HCT116 (cell line): ENCODE measurements at regions not wholly inside any gene's neighbourhood (a gene's known extent, or its start where the extent isn't known, plus 50 kb on each side); places are given as distances from the start of the nearest gene placed in this dataset.

ENCODE experiments used
- ATAC-seq: fragments of 200-7000 bp; cut with Tn5 transposase; 2 replicates; pipeline ENCODE4 v1.9.1; 2020; ENCODE audit warnings: mild to moderate bottlenecking, moderate library complexity
- BruUV-seq: library from RNA; stranded (reverse); fragments of 400-500 nt; replicated peaks from 2 replicates; lab custom pipeline; 2021; lab: Mats Ljungman, UMichigan
- CTCF ChIA-PET: fragments of 300-600 bp; sonication (Branson Sonifier 250); formaldehyde crosslinking; loops from one replicate; lab custom pipeline; 2021; ENCODE audit warnings: antibody characterized with exemption; lab: Charles Lee
- POLR2A ChIA-PET: fragments of 300-600, 350-600 bp; sonication (Branson Sonifier 250); formaldehyde crosslinking; loops from one replicate; lab custom pipeline; 2021; ENCODE audit warnings: antibody characterized with exemption; lab: Charles Lee
- RAD21 ChIA-PET, 2 experiments: fragments of 300-600 bp; sonication (Branson Sonifier 250); formaldehyde crosslinking; loops; one replicate each; lab custom pipeline; 2023; ENCODE audit warnings: low total read pairs in 2 of 2; ENCODE audit not compliant: uncharacterized antibody in 2 of 2, unreplicated experiment in 2 of 2, low non-redundant PET in 1 of 2; lab: Charles Lee
- DNase-seq: peaks from one replicate; pipeline ENCODE4 v3.0.0-alpha.2; 2010; ENCODE audit warnings: low read depth, low spot score
- H2AFZ ChIP-seq: fragments of 200-600 bp; shearing (Covaris generic), sonication (generic); 2 replicates; pipeline ENCODE4 v1.6.1; 2017; ENCODE audit warnings: low read depth, mixed run types, mixed read lengths, antibody characterized with exemption, low read length; ENCODE audit not compliant: poor library complexity, severe bottlenecking
- H3K27ac ChIP-seq: 2 replicates; pipeline ENCODE4 v1.5.1; 2012; ENCODE audit warnings: low read depth, low read length
- H3K27me3 ChIP-seq: fragments of 200-600 bp; sonication (generic); 2 replicates; pipeline ENCODE4 v1.6.1; 2016; ENCODE audit warnings: mixed run types, low read length, mixed read lengths; ENCODE audit not compliant: insufficient read depth
- H3K36me3 ChIP-seq, 2 experiments: fragments of 200-500 bp in 1 of 2; fragments of 200-600 bp in 1 of 2; sonication (Bioruptor generic) in 1 of 2; sonication (generic) in 1 of 2; 2 replicates each; pipeline versions ENCODE4 v1.5.1 to v1.6.1; 2014 to 2016; ENCODE audit warnings: low read length in 2 of 2, inconsistent platforms in 1 of 2, mixed read lengths in 1 of 2, mixed run types in 1 of 2; ENCODE audit not compliant: insufficient read depth in 2 of 2, control insufficient read depth in 1 of 2
- H3K4me1 ChIP-seq, 2 experiments: fragments of 200-600 bp in 1 of 2; sonication (generic) in 1 of 2; 2 replicates each; pipeline versions ENCODE4 v1.5.1 to v1.6.1; 2012 to 2017; ENCODE audit warnings: low read length in 2 of 2, inconsistent platforms in 1 of 2, mild to moderate bottlenecking in 1 of 2, mixed read lengths in 1 of 2, mixed run types in 1 of 2, moderate library complexity in 1 of 2; ENCODE audit not compliant: insufficient read depth in 2 of 2, control insufficient read depth in 1 of 2
- H3K4me2 ChIP-seq: fragments of 200-600 bp; sonication (generic); 2 replicates; pipeline ENCODE4 v1.6.1; 2017; ENCODE audit warnings: mixed run types, low read length, mixed read lengths
- H3K4me3 ChIP-seq, 2 experiments: fragments of 200-600 bp in 1 of 2; sonication (generic) in 1 of 2; replicated peaks in 1 of 2; 2 replicates each; pipeline ENCODE4 v1.5.1; 2011 to 2016; ENCODE audit warnings: low read length in 2 of 2, control low read depth in 1 of 2, low read depth in 1 of 2, mild to moderate bottlenecking in 1 of 2, mixed read lengths in 1 of 2, mixed run types in 1 of 2
- H3K79me2 ChIP-seq: fragments of 200-600 bp; sonication (generic); 2 replicates; pipeline ENCODE4 v1.6.1; 2017; ENCODE audit warnings: mild to moderate bottlenecking, mixed run types, low read length, moderate library complexity, mixed read lengths; ENCODE audit not compliant: insufficient read depth
- H3K9ac ChIP-seq: fragments of 200-600 bp; sonication (generic); 2 replicates; pipeline ENCODE4 v1.6.1; 2016; ENCODE audit warnings: low read length, mixed read lengths
- H3K9me2 ChIP-seq: fragments of 200-600 bp; sonication (generic), shearing (Covaris generic); 2 replicates; pipeline ENCODE4 v1.6.1; 2017; ENCODE audit warnings: mixed run types, mild to moderate bottlenecking, moderate library complexity; ENCODE audit not compliant: insufficient read depth
- H3K9me3 ChIP-seq, 2 experiments: fragments of 200-500 bp in 1 of 2; fragments of 200-600 bp in 1 of 2; sonication (Bioruptor generic) in 1 of 2; sonication (generic) in 1 of 2; 2 replicates each; pipeline ENCODE4 v1.6.1; 2014 to 2017; ENCODE audit warnings: low read length in 2 of 2, mixed read lengths in 2 of 2, inconsistent platforms in 1 of 2, low read depth in 1 of 2, mild to moderate bottlenecking in 1 of 2, mixed run types in 1 of 2, moderate library complexity in 1 of 2; ENCODE audit not compliant: control insufficient read depth in 1 of 2, insufficient read depth in 1 of 2
- H4K20me1 ChIP-seq: fragments of 200-600 bp; sonication (generic), shearing (Covaris generic); 2 replicates; pipeline ENCODE4 v1.6.1; 2017; ENCODE audit warnings: mixed run types, mild to moderate bottlenecking, moderate library complexity; ENCODE audit not compliant: insufficient read depth
- ATF3 ChIP-seq: IDR thresholded peaks from 2 replicates; pipeline ENCODE4 v1.6.1; 2012
- CEBPB ChIP-seq: IDR thresholded peaks from 2 replicates; pipeline ENCODE4 v1.6.1; 2012; ENCODE audit warnings: low read depth
- EGR1 ChIP-seq: IDR thresholded peaks from 2 replicates; pipeline ENCODE4 v1.6.1; 2012; ENCODE audit warnings: low read depth
- EZH2phosphoT487 ChIP-seq: fragments of 200-600 bp; IDR thresholded peaks from 2 replicates; pipeline ENCODE4 v1.6.1; 2018; ENCODE audit warnings: antibody characterized with exemption, borderline replicate concordance
- POLR2A ChIP-seq: IDR thresholded peaks from 2 replicates; pipeline ENCODE4 v1.7.0; 2011; ENCODE audit warnings: borderline replicate concordance; ENCODE audit not compliant: insufficient read depth, insufficient read length; ENCODE audit errors: extremely low read depth
- SIN3A ChIP-seq: IDR thresholded peaks from 2 replicates; pipeline ENCODE4 v1.6.1; 2012; ENCODE audit warnings: low read depth
- YY1 ChIP-seq: IDR thresholded peaks from 2 replicates; pipeline ENCODE4 v1.6.1; 2011; ENCODE audit warnings: low read length, low read depth, moderate library complexity, mild to moderate bottlenecking; ENCODE audit not compliant: insufficient replicate concordance; ENCODE audit errors: extremely low read depth
- ZBTB33 ChIP-seq: IDR thresholded peaks from 2 replicates; pipeline ENCODE4 v1.6.1; 2011; ENCODE audit warnings: mild to moderate bottlenecking, low read length, moderate library complexity; ENCODE audit not compliant: insufficient replicate concordance; ENCODE audit errors: extremely low read depth
- ZFX ChIP-seq: fragments of 450-650 bp; IDR thresholded peaks from 2 replicates; pipeline ENCODE4 v1.6.1; 2017
- ZNF274 ChIP-seq: fragments of 200-500 bp; sonication (Bioruptor generic); IDR thresholded peaks from 2 replicates; pipeline ENCODE4 v1.6.1; 2014; ENCODE audit warnings: mild to moderate bottlenecking, low read depth, low read length, inconsistent platforms
- intact Hi-C: fragments of 100-400 bp; cut with micrococcal nuclease; formaldehyde crosslinking; loops from 2 replicates; pipeline ENCODE4 v1.10.0; 2022
- TF ChIP-seq, protein P1 (sequence below), 3 experiments: fragments of 200-600 bp in 1 of 3; sonication (generic) in 1 of 3; IDR thresholded peaks in 2 of 3; conservative IDR thresholded peaks in 1 of 3; 2 replicates each; pipeline ENCODE4 v1.5.1; 2012 to 2017; ENCODE audit warnings: low read depth in 2 of 3, low read length in 2 of 3, antibody characterized with exemption in 1 of 3, borderline replicate concordance in 1 of 3, control low read depth in 1 of 3, mild to moderate bottlenecking in 1 of 3, mixed read lengths in 1 of 3, mixed run types in 1 of 3, moderate library complexity in 1 of 3; ENCODE audit not compliant: insufficient read depth in 1 of 3

GRCh38 chr4:13722649-13723048, 95.1 kb upstream of the BOD1L1 start:
- no peak overlapping the region for H2AFZ ChIP-seq
- no peaks in the 10 kb centered on the region for H3K36me3 ChIP-seq
- no TSS peak for BruUV-seq
- no peak overlapping the region for H3K4me3 ChIP-seq
- RAD21 ChIA-PET, result no interaction called here
- H3K9me3 ChIP-seq, result no peaks in the 10 kb centered on the region
- no peak overlapping the region for H3K27ac ChIP-seq
- no peaks in the 10 kb centered on the region for H4K20me1 ChIP-seq
- no peak overlapping the region for H3K9ac ChIP-seq
- no peaks in the 10 kb centered on the region for H3K9me2 ChIP-seq
- POLR2A ChIA-PET, result no interaction called here
- no peaks in the 10 kb centered on the region for H3K4me1 ChIP-seq
- ATAC-seq (no peak), DNase-seq (no peak)
- no peaks in the 10 kb centered on the region for H3K79me2 ChIP-seq
- TF ChIP-seq ZNF274 (no peak), EGR1 (no peak), ATF3 (no peak), POLR2A (no peak), ZBTB33 (no peak), CEBPB (no peak), ZFX (no peak), SIN3A (no peak), YY1 (no peak), EZH2phosphoT487 (no peak)
- TF ChIP-seq, protein P1, sequence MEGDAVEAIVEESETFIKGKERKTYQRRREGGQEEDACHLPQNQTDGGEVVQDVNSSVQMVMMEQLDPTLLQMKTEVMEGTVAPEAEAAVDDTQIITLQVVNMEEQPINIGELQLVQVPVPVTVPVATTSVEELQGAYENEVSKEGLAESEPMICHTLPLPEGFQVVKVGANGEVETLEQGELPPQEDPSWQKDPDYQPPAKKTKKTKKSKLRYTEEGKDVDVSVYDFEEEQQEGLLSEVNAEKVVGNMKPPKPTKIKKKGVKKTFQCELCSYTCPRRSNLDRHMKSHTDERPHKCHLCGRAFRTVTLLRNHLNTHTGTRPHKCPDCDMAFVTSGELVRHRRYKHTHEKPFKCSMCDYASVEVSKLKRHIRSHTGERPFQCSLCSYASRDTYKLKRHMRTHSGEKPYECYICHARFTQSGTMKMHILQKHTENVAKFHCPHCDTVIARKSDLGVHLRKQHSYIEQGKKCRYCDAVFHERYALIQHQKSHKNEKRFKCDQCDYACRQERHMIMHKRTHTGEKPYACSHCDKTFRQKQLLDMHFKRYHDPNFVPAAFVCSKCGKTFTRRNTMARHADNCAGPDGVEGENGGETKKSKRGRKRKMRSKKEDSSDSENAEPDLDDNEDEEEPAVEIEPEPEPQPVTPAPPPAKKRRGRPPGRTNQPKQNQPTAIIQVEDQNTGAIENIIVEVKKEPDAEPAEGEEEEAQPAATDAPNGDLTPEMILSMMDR (IDR thresholded peaks at IDR 0.05 in 2 of 3, conservative IDR thresholded peaks at IDR 0.05 in 1 of 3; ENCODE audit: borderline replicate concordance in 1 of 3, insufficient read depth in 1 of 3, low read depth in 2 of 3, low read length in 2 of 3), result no peak
- no peak overlapping the region for H3K4me2 ChIP-seq
- CTCF ChIA-PET, result no interaction called here
- intact Hi-C loops, result no loop called here
- H3K27me3 ChIP-seq, result no peaks in the 10 kb centered on the region; the same call in 1 of the 2 replicates
